Stomach smooth muscle (tissue), 2 donors: ENCODE measurements at regions not wholly inside any gene's neighbourhood (a gene's known extent, or its start where the extent isn't known, plus 50 kb on each side); places are given as distances from the start of the nearest gene placed in this dataset.
"Not testable (repeated sequence)": the region's sequence is repeated elsewhere in the genome, so short reads cannot be mapped to it uniquely, and the experiment has no call there.

ENCODE experiments used
- H3K27ac ChIP-seq: one replicate; pipeline ENCODE4 v1.7.0; 2013; ENCODE audit warnings: mild to moderate bottlenecking, low read length, inconsistent platforms
- H3K27me3 ChIP-seq, 2 donors: one replicate each; pipeline ENCODE4 v1.7.0; 2013; ENCODE audit warnings: low read length in 2 of 2; ENCODE audit not compliant: insufficient read depth in 2 of 2, control insufficient read depth in 1 of 2
- H3K36me3 ChIP-seq, 2 donors: one replicate each; pipeline ENCODE4 v1.7.0; 2013; ENCODE audit warnings: low read length in 2 of 2; ENCODE audit not compliant: control insufficient read depth in 2 of 2, insufficient read depth in 2 of 2
- H3K4me1 ChIP-seq: one replicate; pipeline ENCODE4 v1.7.0; 2013; ENCODE audit warnings: low read length; ENCODE audit not compliant: control insufficient read depth, insufficient read depth
- H3K4me3 ChIP-seq, 2 donors: one replicate each; pipeline ENCODE4 v1.7.0; 2013; ENCODE audit warnings: low read length in 2 of 2
- H3K9ac ChIP-seq, 2 donors: one replicate each; pipeline ENCODE4 v1.7.0; 2013; ENCODE audit warnings: low read length in 2 of 2, mild to moderate bottlenecking in 1 of 2
- H3K9me3 ChIP-seq, 2 donors: one replicate each; pipeline ENCODE4 v1.7.0; 2013; ENCODE audit warnings: low read length in 2 of 2; ENCODE audit not compliant: control insufficient read depth in 2 of 2
- donor health status: healthy.
- donor health status: Pancreatic carcinoma.

DNA sequence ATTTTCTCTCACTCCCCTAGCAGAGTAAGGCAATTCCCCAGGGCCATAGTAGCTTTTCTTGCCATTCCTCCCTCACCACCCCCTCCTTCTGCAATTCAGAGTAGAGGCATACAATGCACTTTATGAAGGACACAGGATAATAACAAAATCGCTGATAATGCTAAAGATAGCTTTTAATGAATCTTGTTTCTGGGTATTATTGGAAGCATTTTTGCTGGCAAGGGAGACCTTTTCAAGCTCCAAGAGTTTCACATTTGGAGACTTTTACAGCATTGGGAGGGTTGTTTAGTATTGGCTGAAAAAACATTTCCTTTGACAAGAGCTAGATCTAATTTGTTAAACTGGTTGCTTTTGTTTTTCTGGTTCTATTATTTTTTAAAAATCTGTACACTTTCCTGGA is 573.0 kb upstream of the C16orf82 start:
- no peaks in the 10 kb centered on the region for H3K27me3 ChIP-seq

GRCh38 chr16:26497896-26498295 is 568.8 kb upstream of the C16orf82 start:
- no peak overlapping the region for H3K27ac ChIP-seq
- no peaks in the 10 kb centered on the region for H3K4me1 ChIP-seq
- H3K9me3 ChIP-seq, result no peaks in the 10 kb centered on the region
- no peaks in the 10 kb centered on the region for H3K27me3 ChIP-seq
- H3K9ac ChIP-seq, result no peak overlapping the region
- H3K4me3 ChIP-seq, result no peak overlapping the region
- H3K36me3 ChIP-seq, result no peaks in the 10 kb centered on the region

More for the DNA sequence above, 573.0 kb upstream of the C16orf82 start:
- no peak overlapping the region for H3K4me3 ChIP-seq
- H3K4me1 ChIP-seq, result no peaks in the 10 kb centered on the region
- H3K27ac ChIP-seq, result no peak overlapping the region
- H3K9ac ChIP-seq, result no peak overlapping the region
- H3K9me3 ChIP-seq, result no peaks in the 10 kb centered on the region
- no peaks in the 10 kb centered on the region for H3K36me3 ChIP-seq

DNA sequence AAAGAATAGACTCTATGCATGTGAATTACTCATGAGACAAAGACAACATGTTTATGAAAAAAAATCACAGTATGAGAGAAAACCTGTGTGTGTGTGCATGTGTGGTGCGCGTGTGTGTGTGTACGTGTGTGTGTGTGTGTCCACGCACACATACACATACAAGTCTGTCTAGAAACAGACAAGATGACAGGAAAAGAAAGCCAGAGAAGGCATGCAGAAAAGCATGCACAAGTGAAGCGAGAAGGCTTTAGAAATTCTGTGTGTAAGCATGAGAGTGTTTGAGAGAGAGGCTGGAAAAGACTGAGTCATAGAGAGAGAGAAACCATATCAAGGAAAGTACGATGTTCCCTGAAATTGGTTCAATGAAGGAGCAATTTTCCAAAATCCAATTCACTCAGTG is 566.4 kb upstream of the C16orf82 start:
- Histone ChIP-seq H3K36me3 (no peaks in the 10 kb centered on the region), H3K9me3 (no peaks in the 10 kb centered on the region), H3K27me3 (no peaks in the 10 kb centered on the region), H3K4me3 (no peak overlapping the region), H3K4me1 (no peaks in the 10 kb centered on the region), H3K27ac (no peak overlapping the region), H3K9ac (no peak overlapping the region)

GRCh38 chr16:26505496-26505895 is 561.2 kb upstream of the C16orf82 start:
- Histone ChIP-seq H3K9me3 (no peaks in the 10 kb centered on the region), H3K27me3 (no peaks in the 10 kb centered on the region), H3K36me3 (no peaks in the 10 kb centered on the region), H3K4me3 (no peak overlapping the region), H3K4me1 (no peaks in the 10 kb centered on the region), H3K27ac (no peak overlapping the region), H3K9ac (no peak overlapping the region)

DNA sequence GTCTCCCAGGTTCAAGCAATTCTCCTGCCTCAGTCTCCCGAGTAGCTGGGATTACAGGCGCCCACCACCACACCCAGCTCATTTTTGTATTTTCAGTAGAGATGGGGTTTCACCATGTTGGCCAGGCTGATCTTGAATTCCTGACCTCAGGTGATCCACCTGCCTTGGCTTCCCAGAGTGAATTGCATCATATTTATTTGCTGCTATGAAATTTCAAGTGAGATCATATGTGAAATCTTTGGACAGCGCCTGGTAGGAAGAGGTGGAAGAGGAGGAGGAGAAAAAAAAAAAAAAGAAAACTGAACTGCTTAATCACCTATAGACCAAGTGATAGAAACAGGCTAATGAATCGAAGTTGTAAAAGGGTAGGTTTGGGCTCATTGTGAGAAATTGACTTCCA is 557.8 kb upstream of the C16orf82 start:
- H3K4me3 ChIP-seq, H3K27me3 ChIP-seq, H3K36me3 ChIP-seq, H3K4me1 ChIP-seq, H3K27ac ChIP-seq, H3K9ac ChIP-seq, H3K9me3 ChIP-seq: not testable (repeated sequence)

DNA sequence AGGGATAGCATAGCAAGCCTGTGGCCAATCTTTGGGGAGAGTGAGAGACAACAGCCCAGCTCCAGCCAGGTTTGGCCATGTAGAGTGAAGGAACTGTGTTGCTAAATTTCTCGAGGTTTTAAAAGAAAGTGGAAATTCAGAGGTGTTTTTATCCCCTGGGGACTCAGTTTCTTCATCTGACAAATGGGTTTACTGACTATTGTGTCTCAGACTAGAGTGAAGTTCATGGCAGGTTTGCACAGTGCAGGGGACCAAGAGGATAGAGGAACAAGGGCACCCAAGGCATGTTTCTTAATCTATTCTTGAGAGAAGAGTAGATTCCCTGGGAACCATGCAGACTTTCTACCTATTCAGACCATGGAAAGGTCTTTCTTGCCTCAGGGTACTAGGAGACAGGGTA is 555.8 kb upstream of the C16orf82 start:
- H3K27me3 ChIP-seq, result no peaks in the 10 kb centered on the region
- H3K9ac ChIP-seq, result no peak overlapping the region

DNA sequence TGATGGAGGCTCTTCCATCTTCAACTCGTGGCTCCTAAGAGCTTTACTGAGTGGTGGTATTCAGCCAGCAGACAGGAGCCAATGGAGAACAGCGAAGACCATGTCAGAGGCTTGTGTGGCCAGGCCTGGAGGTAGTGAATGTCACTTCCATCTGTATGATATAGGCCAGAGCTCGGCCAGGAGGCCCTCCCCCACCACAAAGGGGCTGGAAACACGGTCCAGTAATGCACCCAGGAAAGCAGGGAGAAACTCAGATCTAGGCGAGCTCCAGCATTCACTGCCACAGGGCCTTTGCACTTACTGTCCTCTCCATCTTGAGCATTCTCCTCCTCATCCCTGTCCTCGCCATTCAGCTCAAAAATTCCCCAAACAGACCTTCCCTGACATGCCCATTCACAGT is 555.3 kb upstream of the C16orf82 start:
- Histone ChIP-seq H3K36me3 (no peaks in the 10 kb centered on the region), H3K9ac (no peak overlapping the region), H3K4me3 (no peak overlapping the region), H3K9me3 (no peaks in the 10 kb centered on the region), H3K27ac (no peak overlapping the region), H3K4me1 (no peaks in the 10 kb centered on the region), H3K27me3 (no peaks in the 10 kb centered on the region)

More for the DNA sequence above, 555.8 kb upstream of the C16orf82 start:
- Histone ChIP-seq H3K4me1 (no peaks in the 10 kb centered on the region), H3K36me3 (no peaks in the 10 kb centered on the region), H3K9me3 (no peaks in the 10 kb centered on the region), H3K4me3 (no peak overlapping the region), H3K27ac (no peak overlapping the region)

DNA sequence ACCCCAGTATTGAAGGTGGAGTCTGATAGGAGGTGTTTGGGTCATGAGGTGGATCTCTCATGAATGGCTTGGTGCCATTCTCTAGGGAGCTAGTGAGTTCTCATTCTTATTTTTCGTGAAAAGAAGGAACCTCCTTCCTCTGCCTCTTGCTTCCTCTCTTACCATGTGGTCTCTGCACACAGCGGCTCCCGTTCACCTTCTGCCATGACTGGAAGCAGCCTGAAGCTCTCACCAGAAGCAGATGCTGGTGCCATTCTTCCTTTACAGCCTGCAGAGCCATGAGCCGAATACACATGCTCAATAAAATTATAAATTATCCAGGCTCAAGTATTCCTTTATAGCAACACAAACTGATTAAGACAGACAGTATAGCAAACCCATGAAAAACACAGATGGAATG is 545.1 kb upstream of the C16orf82 start:
- H3K27ac ChIP-seq, result no peak overlapping the region
- no peaks in the 10 kb centered on the region for H3K27me3 ChIP-seq
- no peak overlapping the region for H3K4me3 ChIP-seq
- H3K9me3 ChIP-seq, result no peaks in the 10 kb centered on the region
- H3K4me1 ChIP-seq, result no peaks in the 10 kb centered on the region
- H3K9ac ChIP-seq, result no peak overlapping the region
- no peaks in the 10 kb centered on the region for H3K36me3 ChIP-seq

DNA sequence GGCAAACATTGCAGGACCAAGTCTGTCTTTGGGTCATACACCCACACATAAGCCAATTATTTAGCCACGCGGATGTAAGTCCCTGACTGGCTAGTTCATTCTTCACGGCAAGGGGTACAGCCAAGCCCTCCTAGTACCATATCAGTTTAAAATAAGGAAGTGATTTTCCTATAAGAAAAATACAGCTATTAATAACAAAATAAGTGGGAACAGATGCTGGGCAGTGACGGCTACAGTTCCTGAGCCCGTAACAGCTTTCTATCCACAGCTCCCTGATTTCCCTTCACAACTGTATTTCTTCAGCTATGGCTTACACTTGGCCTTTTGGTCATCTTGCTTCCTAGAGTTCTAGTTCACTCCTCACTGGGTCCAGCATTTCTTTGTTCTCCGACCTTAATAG is 542.4 kb upstream of the C16orf82 start:
- no peaks in the 10 kb centered on the region for H3K4me1 ChIP-seq
- H3K9ac ChIP-seq, result no peak overlapping the region
- H3K36me3 ChIP-seq, result no peaks in the 10 kb centered on the region
- H3K27ac ChIP-seq, result no peak overlapping the region
- H3K27me3 ChIP-seq, result no peaks in the 10 kb centered on the region
- H3K9me3 ChIP-seq, result no peaks in the 10 kb centered on the region
- H3K4me3 ChIP-seq, result no peak overlapping the region

GRCh38 chr16:26524846-26525245 is 541.9 kb upstream of the C16orf82 start:
- Histone ChIP-seq H3K9me3 (no peaks in the 10 kb centered on the region), H3K27ac (no peak overlapping the region), H3K27me3 (no peaks in the 10 kb centered on the region), H3K36me3 (no peaks in the 10 kb centered on the region), H3K4me3 (no peak overlapping the region), H3K4me1 (no peaks in the 10 kb centered on the region), H3K9ac (no peak overlapping the region)

DNA sequence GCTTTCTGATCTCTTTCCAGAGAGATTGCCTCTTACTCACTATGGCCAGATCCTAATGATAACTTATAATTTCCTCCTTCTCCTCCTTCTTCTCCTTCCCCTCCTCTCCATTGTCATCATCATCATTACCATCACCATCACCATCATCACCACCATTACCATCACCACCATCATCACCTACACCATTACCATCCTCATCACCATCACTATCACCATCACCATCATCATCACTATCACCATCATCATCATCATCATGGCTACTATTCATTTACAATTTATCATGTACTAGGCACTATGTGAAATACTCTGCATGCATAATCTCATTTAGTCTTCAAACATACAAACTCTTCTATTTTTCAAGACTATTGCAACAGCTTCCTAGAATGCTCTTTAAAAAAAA is 540.9 kb upstream of the C16orf82 start:
- Histone ChIP-seq H3K4me3 (no peak overlapping the region), H3K27me3 (no peaks in the 10 kb centered on the region), H3K27ac (no peak overlapping the region), H3K36me3 (no peaks in the 10 kb centered on the region), H3K9ac (no peak overlapping the region), H3K4me1 (no peaks in the 10 kb centered on the region), H3K9me3 (no peaks in the 10 kb centered on the region)

- Histone ChIP-seq H3K27ac (no peak overlapping the region), H3K27me3 (no peaks in the 10 kb centered on the region), H3K4me1 (no peaks in the 10 kb centered on the region), H3K36me3 (no peaks in the 10 kb centered on the region), H3K4me3 (no peak overlapping the region), H3K9me3 (no peaks in the 10 kb centered on the region), H3K9ac (no peak overlapping the region)
These were observed 540.1 kb upstream of the C16orf82 start for GRCh38 chr16:26526633-26527032.
